ENCODE measurements at regions not wholly inside any gene's neighbourhood (a gene's known extent, or its start where the extent isn't known, plus 50 kb on each side); places are given as distances from the start of the nearest gene placed in this dataset.

- no peak for TF ChIP-seq EZH2 (IDR thresholded peaks at IDR 0.05; ENCODE audit: low read depth)
- TF ChIP-seq, protein P1, sequence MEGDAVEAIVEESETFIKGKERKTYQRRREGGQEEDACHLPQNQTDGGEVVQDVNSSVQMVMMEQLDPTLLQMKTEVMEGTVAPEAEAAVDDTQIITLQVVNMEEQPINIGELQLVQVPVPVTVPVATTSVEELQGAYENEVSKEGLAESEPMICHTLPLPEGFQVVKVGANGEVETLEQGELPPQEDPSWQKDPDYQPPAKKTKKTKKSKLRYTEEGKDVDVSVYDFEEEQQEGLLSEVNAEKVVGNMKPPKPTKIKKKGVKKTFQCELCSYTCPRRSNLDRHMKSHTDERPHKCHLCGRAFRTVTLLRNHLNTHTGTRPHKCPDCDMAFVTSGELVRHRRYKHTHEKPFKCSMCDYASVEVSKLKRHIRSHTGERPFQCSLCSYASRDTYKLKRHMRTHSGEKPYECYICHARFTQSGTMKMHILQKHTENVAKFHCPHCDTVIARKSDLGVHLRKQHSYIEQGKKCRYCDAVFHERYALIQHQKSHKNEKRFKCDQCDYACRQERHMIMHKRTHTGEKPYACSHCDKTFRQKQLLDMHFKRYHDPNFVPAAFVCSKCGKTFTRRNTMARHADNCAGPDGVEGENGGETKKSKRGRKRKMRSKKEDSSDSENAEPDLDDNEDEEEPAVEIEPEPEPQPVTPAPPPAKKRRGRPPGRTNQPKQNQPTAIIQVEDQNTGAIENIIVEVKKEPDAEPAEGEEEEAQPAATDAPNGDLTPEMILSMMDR (conservative IDR thresholded peaks at IDR 0.05), result no peak
Observed at GRCh38 chr11:129749141-129749540, 66.5 kb upstream of the TMEM45B start.
